ENCODE measurements at regions not wholly inside any gene's neighbourhood (a gene's known extent, or its start where the extent isn't known, plus 50 kb on each side); places are given as distances from the start of the nearest gene placed in this dataset.
A peak's percentile ranks its signal among the peaks of the same experiment; 100 is the strongest.

GRCh38 chr10:105879401-105879800 is 1238.3 kb downstream of the SORCS3 start:
- peak in 1 of 3 donors; percentile 2 for DNase-seq

DNA sequence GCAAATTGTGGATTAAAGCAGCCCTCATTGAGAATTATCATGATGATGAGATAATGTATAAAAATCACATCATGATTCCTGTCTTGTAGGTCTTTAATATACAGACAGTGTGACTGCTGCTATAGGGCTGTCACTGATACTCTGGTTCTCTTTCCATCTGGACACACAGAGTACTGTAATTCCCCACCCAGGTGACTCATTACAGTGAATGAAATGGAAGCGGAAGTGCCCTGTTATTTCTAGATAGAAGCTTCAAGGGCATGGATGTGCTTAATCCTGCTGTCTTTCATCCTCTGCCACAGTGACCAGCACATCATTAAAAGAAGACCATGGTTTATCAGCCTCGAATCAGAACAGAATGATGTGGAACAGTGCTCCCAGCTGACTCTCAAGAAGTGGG is 1234.0 kb downstream of the SORCS3 start:
- no peak for DNase-seq

DNA sequence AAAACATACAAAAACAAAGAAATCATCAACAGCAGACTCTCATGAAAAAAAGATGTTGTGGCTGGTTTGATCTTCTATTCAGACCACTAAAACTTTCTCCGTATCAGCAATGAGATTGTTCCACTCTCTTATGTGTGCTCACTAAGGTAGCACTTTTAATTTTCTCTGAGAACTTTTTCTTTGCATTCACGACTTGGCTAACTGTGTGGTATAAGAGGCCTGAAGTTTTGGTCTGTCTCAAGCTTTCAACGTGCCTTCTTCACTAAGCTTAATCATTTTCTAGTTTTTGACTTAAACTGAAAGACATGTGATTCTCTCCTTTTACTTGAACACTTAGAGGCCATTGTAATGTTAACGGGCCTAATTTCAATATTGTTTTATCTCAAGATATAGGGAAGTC is 1231.6 kb downstream of the SORCS3 start:
- DNase-seq: no peak

GRCh38 chr10:105868935-105869334 is 1227.8 kb downstream of the SORCS3 start:
- no peak for DNase-seq

DNA sequence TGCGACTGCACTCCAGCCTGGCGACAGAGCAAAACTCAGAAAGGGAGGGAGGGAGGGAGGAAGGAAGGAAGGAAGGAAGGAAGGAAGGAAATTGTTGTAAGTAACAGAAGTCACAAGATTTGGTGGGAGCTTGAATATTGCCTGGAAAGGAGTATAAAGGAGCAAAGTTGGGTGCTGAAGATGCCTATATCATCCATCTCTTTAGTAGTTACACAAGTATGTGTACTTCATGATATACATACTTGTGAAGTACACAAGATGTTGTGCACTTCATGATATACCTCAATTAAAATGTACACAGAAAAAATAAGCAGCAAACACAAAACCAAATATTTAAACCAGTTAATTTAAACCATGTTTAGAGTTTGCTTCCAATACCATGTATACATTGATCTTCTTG is 1223.8 kb downstream of the SORCS3 start:
- no peak for DNase-seq

DNA sequence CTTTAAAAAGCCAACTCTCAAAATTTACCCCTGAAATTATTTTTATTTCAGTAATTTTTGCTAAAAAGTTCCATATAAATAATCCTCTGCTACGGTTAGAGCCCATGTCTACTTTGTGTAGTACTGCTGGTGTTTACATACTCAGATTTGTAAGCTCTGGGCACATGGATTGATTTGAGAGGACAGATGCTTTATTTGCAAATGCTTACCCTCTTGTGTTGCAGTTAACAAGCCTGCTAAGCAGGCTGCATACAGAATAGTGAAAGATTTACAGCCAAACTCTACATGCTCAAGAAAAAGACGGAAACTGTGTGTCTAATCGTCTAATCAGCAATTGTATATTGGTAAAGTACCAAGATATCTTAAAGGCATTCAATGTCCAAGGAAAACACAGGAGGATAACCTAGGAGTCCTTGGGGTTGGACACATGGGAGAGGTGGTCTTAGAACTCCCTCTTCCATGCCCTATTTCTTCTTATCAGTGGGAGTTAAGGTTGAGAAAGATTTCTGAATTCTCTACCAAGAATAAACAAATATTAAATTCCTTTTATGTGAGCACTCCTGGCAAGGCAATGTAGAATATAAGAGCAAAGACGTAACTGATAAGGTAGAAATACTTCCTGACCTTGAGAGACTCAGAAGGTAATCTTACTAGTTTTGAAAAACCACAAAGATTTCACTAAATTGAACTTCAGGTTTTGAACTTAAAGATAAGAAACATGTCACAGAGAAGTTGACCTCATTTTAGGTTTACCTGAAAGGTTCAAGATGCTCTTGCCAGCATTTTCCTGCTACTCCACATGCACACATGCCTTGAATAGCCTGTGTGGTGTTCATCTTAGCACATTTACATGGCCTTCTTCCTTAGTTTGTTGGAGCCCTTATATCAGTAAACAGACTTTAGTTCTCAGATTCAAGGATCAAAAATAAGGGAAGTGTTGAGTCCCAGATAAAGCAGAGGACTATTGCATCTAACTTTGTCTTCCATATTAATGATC is 1216.5 kb downstream of the SORCS3 start:
- DNase-seq: no peak

GRCh38 chr10:105855791-105856190 is 1214.7 kb downstream of the SORCS3 start:
- no peak for DNase-seq

GRCh38 chr10:105844676-105845570 is 1203.8 kb downstream of the SORCS3 start:
- no peak for DNase-seq

- no peak for DNase-seq
Measured at GRCh38 chr10:105844241-105844640, 1203.2 kb downstream of the SORCS3 start.

- DNase-seq: no peak
Measured at GRCh38 chr10:105843786-105844185, 1202.7 kb downstream of the SORCS3 start.

DNA sequence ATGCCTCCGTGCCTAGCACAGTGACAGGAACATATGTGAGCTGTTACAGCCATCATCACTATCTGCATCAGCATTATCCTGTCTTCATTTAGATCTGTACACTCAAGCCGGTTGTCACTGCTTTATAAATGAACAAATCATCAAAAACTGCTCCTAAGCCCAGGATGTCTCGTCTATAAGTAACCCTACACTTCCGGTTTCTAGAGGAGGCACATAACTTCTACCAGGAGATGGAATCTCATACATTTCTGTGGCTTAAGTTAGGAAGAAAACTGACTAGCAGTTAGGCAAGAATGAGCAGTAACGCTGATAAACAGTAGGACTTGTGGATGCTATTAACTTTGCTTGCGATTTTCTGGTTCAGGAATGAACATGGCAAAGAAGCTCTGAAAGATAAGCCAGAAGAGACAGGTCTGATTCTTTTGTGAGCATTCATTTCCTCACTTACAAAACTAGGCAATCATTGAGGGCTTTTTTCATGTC is 1199.2 kb downstream of the SORCS3 start:
- peak in 1 of 3 donors; percentile 10 for DNase-seq

GRCh38 chr10:105838392-105838791 is 1197.3 kb downstream of the SORCS3 start:
- no peak for DNase-seq

- DNase-seq: peak; percentile 42 to 77 (median 45)
Measured at GRCh38 chr10:105837951-105838350, 1196.9 kb downstream of the SORCS3 start.

GRCh38 chr10:105834261-105835059 is 1193.4 kb downstream of the SORCS3 start:
- no peak for DNase-seq

DNA sequence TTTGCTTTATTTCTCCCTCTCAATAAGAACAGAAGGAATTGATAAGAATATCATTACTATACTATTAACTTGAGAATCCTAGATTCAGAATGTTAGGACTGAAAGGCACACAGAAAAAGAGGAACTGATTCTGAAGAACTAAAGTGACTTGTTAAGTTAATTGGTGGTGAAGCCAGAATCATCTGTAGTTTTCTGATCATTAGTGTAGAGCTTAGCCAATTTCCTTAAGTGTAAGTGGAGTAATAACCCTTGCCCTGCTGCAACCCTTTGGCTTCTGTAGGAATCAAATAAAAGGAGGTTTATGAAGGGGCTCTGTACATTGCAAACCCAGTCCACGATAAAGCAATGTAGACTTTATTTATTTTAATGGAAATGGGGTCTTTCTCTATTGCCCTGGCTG is 1186.0 kb downstream of the SORCS3 start:
- no peak for DNase-seq

- DNase-seq: no peak
Measured at GRCh38 chr10:105807935-105808587, 1167.0 kb downstream of the SORCS3 start.

- DNase-seq: no peak
Measured at GRCh38 chr10:105803206-105803605, 1162.1 kb downstream of the SORCS3 start.

DNA sequence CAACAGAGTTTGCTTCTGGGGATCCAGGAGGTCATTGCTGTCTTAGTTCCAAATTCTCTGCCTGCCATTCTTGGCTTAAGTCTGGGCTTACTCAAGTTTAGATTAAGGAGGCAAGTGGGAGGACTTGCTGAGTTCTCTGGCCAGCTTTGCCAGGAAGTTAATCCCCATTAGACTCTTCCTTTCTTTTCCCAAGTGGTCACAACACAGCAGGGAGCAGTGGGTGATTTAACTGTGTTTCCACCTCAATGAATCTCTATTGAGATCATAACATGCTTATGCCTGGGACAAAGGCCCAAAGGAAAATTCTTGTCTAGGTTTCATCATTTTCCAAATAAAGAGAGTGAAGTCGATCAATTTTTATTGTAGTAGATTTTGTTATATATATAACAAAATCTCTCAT is 1159.6 kb downstream of the SORCS3 start:
- DNase-seq: no peak

- DNase-seq: no peak
Measured at GRCh38 chr10:105798328-105798889, 1157.3 kb downstream of the SORCS3 start.

GRCh38 chr10:105797234-105797890 is 1156.3 kb downstream of the SORCS3 start:
- DNase-seq: peak; percentile 7 to 42 (median 8)

All from muscle of back (tissue), 3 donors.